NCI-H226 (cell line): ENCODE measurements at regions not wholly inside any gene's neighbourhood (a gene's known extent, or its start where the extent isn't known, plus 50 kb on each side); places are given as distances from the start of the nearest gene placed in this dataset.

Experiments used
- DNase-seq: peaks from one replicate; pipeline ENCODE4 v3.0.0-alpha.2; 2015

- DNase-seq, result no peak
These were observed 52.3 kb downstream of the HDGFL1 start for GRCh38 chr6:22621701-22622100.

- peak; percentile 32 for DNase-seq
These were observed 53.0 kb downstream of the HDGFL1 start for GRCh38 chr6:22622351-22622750.

GRCh38 chr6:22622813-22623212 lies 53.4 kb downstream of the HDGFL1 start:
- no peak for DNase-seq

GRCh38 chr6:22627644-22628043 lies 58.3 kb downstream of the HDGFL1 start:
- DNase-seq, result no peak

- DNase-seq, result no peak
These were observed 61.7 kb downstream of the HDGFL1 start for GRCh38 chr6:22631091-22631490.

- no peak for DNase-seq
These were observed 63.3 kb downstream of the HDGFL1 start for GRCh38 chr6:22632581-22633145.

GRCh38 chr6:22636452-22636851 lies 67.1 kb downstream of the HDGFL1 start:
- DNase-seq, result no peak

GRCh38 chr6:22637782-22638181 lies 68.4 kb downstream of the HDGFL1 start:
- no peak for DNase-seq

GRCh38 chr6:22638320-22638719 lies 69.0 kb downstream of the HDGFL1 start:
- DNase-seq, result no peak

GRCh38 chr6:22642254-22642653 lies 72.9 kb downstream of the HDGFL1 start:
- no peak for DNase-seq

- DNase-seq, result no peak
These were observed 74.4 kb downstream of the HDGFL1 start for GRCh38 chr6:22643780-22644179.

- DNase-seq, result no peak
These were observed 78.4 kb downstream of the HDGFL1 start for GRCh38 chr6:22647719-22648118.

- no peak for DNase-seq
These were observed 82.4 kb downstream of the HDGFL1 start for GRCh38 chr6:22651731-22652130.

- no peak for DNase-seq
These were observed 84.7 kb downstream of the HDGFL1 start for GRCh38 chr6:22653980-22654610.

- DNase-seq, result no peak
These were observed 87.5 kb downstream of the HDGFL1 start for GRCh38 chr6:22656706-22657351.

GRCh38 chr6:22657352-22657980 lies 88.1 kb downstream of the HDGFL1 start:
- DNase-seq, result no peak

GRCh38 chr6:22658183-22658582 lies 88.8 kb downstream of the HDGFL1 start:
- no peak for DNase-seq

- DNase-seq, result no peak
These were observed 89.6 kb downstream of the HDGFL1 start for GRCh38 chr6:22658934-22659333.

- DNase-seq, result no peak
These were observed 95.6 kb downstream of the HDGFL1 start for GRCh38 chr6:22664968-22665367.

- no peak for DNase-seq
These were observed 96.7 kb downstream of the HDGFL1 start for GRCh38 chr6:22666021-22666420.

GRCh38 chr6:22666586-22666985 lies 97.2 kb downstream of the HDGFL1 start:
- no peak for DNase-seq

GRCh38 chr6:22667855-22668254 lies 98.5 kb downstream of the HDGFL1 start:
- no peak for DNase-seq

GRCh38 chr6:22668307-22668706 lies 98.9 kb downstream of the HDGFL1 start:
- DNase-seq, result no peak

GRCh38 chr6:22668717-22669116 lies 99.4 kb downstream of the HDGFL1 start:
- DNase-seq, result no peak
